ENCODE measurements at regions not wholly inside any gene's neighbourhood (a gene's known extent, or its start where the extent isn't known, plus 50 kb on each side); places are given as distances from the start of the nearest gene placed in this dataset.
"Not testable (repeated sequence)": the region's sequence is repeated elsewhere in the genome, so short reads cannot be mapped to it uniquely, and the experiment has no call there.

- DNase-seq, result no peak
These were observed 171.1 kb upstream of the G2E3 start for GRCh38 chr14:30387871-30388270.

GRCh38 chr14:30389134-30389876, 169.7 kb upstream of the G2E3 start:
- no peak for DNase-seq

GRCh38 chr14:30389877-30390385, 169.0 kb upstream of the G2E3 start:
- no peak for DNase-seq

- DNase-seq, result no peak
These were observed 163.9 kb upstream of the G2E3 start for GRCh38 chr14:30395065-30395464.

GRCh38 chr14:30402846-30403245, 156.1 kb upstream of the G2E3 start:
- DNase-seq, result no peak

- no peak for DNase-seq
These were observed 155.2 kb upstream of the G2E3 start for GRCh38 chr14:30403791-30404190.

DNA sequence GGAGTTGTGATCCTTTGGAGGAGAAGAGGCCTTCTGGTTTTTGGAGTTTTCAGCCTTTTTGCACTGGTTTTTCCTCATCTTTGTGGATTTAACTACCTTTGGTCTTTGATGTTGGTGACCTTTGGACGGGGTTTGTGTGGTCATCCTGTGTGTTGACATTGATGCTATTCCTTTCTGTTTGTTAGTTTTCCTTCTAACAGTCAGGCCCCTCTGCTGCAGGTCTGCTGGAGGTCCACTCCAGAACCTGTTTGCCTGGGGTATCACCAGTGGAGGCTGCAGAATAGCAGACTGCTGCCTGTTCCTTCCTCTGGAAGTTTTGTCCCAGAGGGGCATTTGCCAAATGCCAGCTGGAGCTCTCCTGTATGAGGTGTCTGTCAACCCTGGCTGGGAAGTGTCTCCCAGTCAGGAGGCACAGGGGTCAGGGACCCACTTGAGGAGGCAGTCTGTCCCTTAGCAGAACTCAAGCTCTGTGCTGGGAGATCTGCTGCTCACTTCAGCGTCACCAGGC, 149.4 kb upstream of the G2E3 start:
- not testable (repeated sequence) for DNase-seq

DNA sequence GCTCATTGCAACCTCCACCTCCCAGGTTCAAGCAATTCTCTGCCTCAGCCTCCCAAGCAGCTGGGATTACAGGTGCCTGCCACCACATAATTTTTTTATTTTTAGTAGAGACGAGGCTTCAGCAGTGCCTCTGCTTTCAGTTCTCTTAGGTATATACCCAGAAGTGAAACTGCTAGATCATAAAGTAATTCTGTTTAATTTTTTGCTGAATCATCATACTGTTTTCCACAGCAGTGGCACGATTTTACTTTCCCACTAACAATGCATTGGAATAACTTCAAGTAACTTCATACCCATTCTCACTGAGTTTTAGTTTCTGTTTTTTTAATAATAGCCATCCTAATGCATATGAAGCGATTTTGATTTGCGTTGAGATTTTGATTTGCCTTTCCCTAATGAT, 148.0 kb upstream of the G2E3 start:
- DNase-seq, result no peak

DNA sequence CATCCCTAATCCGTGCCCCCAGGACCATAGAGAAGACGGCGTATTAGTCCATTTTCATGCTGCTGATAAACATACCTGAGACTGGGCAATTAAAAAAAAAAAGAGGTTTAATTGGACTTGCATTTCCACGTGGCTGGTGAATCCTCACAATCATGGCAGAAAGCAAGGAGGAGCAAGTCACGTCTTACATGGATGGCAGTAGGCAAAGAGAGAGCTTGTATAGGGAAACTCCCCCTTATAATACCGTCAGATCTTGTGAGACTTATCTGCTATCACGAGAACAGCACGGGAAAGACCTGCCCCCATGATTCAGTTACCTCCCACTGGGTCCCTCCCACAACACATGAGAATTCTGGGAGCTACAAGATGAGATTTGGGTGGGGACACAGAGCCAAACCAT, 145.8 kb upstream of the G2E3 start:
- not testable (repeated sequence) for DNase-seq

- no peak for DNase-seq
These were observed 141.8 kb upstream of the G2E3 start for GRCh38 chr14:30417121-30417520.

GRCh38 chr14:30417999-30418398, 141.0 kb upstream of the G2E3 start:
- DNase-seq, result no peak

DNA sequence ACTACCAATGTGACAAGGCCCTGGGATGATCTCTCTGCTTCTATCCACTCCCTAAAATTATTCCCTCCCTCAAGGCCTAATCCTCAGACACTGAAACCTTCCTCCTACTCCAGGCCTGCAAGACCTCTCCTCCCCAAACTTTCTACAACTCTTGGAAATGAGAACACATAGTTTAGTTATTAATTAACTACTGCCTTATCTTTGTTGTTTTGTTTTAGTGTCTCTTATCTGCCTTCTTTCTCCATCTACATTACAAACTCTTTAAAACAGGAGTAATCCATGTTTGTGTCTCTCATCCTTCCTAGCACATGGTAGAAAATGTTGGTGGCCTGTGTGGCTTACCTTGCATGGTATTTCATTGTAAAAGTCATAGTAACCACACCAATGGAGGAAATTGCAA, 139.9 kb upstream of the G2E3 start:
- no peak for DNase-seq

DNA sequence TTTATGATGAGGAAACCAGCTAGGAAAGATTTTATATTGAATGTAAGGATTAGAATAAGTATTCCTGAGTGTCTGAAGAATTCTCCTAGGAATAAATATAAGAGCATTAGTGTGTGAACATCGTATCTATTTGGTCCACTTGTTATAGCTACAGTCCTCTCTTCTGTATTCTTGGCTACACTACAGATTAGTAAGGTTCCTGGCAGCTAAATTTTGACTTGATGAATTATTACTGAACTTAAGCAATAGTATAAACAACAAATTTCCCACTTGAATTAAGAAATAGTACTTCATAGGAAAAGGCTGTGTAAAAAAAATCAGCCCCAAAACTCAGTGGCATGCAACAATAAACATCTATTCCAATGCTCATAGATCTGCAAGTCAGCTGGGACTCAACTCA, 138.4 kb upstream of the G2E3 start:
- no peak for DNase-seq

- DNase-seq, result no peak
These were observed 132.5 kb upstream of the G2E3 start for GRCh38 chr14:30426463-30426862.

DNA sequence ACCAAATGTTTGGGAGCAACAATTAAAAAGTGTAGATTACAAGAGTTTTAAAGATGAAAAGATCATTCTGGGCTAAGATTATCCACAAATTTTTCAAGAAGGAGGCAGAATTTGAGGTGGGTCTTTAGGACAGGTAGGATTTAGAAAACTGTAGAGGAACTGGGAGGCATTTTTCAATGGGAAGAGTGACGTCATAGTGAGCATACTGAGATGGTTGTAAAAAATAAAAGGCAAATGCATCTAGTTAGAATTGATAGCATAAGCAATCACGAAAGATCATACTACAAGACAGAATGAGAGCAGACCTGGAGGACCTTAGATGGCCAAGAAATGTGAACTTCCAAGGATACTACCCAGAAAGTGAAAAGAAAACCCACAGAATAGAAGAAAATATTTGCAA, 131.6 kb upstream of the G2E3 start:
- DNase-seq, result no peak

- no peak for DNase-seq
These were observed 131.1 kb upstream of the G2E3 start for GRCh38 chr14:30427846-30428245.

DNA sequence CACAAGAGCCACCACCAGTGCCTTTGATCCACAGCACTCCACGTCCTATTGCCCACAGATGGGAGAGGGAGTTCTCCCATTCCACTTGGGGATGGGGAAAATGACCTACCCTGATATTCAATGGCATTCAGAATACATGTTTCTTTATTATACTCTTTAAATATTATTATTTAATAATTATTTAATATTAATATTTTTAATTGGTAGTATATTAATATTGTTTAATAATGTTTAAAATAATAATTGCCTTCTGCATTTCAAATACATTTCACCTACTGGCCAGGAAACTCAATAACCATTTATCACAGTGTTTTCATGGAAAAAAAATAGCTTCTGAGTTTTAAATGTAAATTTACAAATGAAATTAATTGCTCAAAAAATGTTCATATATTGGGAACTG, 127.4 kb upstream of the G2E3 start:
- no peak for DNase-seq

GRCh38 chr14:30440961-30441360, 118.0 kb upstream of the G2E3 start:
- DNase-seq, result no peak

DNA sequence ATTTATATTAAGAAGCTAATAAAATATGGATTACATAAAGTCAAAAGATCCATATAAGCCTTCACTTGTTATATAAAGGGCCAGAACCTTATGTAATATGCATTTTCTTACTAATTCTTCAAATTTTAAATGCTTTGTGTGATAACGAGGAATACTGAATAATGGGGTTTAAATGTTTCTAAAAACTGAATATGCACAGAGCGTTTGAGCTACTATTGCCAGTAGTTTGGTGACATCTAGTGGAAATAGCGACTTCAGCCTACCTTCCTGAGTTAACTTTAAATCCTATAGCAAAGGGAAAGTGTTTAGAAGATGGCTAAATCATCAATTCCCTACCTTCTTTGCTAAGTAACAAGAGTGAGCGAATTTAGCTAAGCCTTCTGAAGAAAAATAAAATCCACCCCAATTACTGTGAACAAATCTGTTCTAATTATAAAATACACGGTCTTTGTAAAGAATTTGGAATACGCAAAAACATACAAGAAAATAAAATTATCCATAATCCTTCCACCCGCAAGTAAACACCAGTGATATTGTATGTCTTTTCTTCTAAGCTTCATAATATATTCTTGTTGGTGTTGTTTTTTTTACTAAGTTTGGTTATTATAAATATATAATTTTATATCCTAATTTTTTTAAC, 115.5 kb upstream of the G2E3 start:
- no peak for DNase-seq

GRCh38 chr14:30444451-30444850, 114.5 kb upstream of the G2E3 start:
- DNase-seq, result no peak

DNA sequence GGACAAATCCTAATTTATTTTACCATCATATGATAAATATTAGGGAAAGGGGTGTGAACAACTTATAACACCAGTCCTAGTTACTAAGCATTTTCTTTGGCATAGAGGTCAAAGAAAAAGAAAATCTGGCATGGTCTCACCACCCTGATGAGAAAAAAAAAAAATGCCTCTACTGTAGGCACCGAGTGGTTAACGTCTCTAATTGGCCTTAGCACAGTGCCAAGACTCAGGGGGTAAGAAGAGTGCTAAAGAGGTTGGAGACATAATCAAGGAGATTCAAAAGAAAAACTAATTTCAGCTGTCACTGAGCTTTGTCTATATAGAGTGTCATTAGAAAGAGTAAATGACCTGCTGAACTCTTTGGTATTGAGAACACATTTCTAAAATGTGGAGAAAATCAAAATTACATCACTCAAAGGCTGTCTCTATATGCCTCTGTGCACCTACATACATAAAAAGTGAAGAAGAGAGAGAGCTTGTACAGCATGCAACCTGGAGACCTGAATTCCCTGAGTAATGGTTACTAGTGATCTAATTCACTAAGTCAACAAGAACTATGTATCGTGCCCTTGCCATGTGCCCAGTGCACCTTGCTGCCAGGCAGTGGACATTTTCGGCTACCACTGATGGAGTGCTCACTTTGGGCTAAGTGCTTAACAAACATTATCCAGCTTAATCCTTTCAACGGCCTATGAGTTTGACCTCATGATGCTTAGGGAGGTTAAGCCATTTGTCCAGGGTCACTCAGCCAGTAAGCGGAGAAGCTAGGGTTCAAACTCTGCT, 113.8 kb upstream of the G2E3 start:
- no peak for DNase-seq

GRCh38 chr14:30445852-30446251, 113.1 kb upstream of the G2E3 start:
- no peak for DNase-seq
